ENCODE measurements at regions not wholly inside any gene's neighbourhood (a gene's known extent, or its start where the extent isn't known, plus 50 kb on each side); places are given as distances from the start of the nearest gene placed in this dataset.

DNA sequence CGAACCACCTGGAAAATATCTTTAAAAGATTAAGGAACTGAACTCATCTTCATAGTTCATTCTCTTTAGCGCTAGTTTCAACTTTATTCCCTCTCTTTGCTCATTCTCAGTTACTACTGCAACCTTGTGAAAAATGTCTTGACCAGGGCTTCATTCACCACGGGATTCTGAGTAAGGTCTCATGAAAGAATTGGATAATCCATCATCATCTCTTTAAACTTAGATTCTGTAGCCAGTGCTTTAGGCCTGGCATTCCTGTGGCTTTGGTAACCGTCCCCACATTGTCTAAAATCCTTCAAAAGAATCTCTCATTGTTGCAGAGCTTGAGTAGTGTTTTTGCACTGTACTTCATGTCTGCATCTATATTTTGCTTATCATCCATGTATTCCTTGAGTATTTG, 229.5 kb downstream of the ETAA1 start:
- Histone ChIP-seq H3K36me3 (ENCODE audit: insufficient read depth, low read length) (no peaks in the 10 kb centered on the region), H3K9me3 (ENCODE audit: insufficient read depth, low read depth, low read length) (no peaks in the 10 kb centered on the region), H3K27me3 (ENCODE audit: insufficient read depth, low read length, poor library complexity, severe bottlenecking) (no peaks in the 10 kb centered on the region), H3K9me2 (replicated peaks; ENCODE audit: low read depth, low read length) (no peaks in the 10 kb centered on the region), H4K20me1 (ENCODE audit: insufficient read depth, low read length, poor library complexity, severe bottlenecking) (no peaks in the 10 kb centered on the region), H3K4me1 (ENCODE audit: insufficient read depth, low read length, poor library complexity, severe bottlenecking) (no peaks in the 10 kb centered on the region), H3K79me2 (ENCODE audit: insufficient read depth, low read length) (no peaks in the 10 kb centered on the region), H2AFZ (ENCODE audit: low read length) (no peak overlapping the region), H3K4me3 (ENCODE audit: low read length, poor library complexity, severe bottlenecking) (no peak overlapping the region), H3K4me2 (ENCODE audit: low read depth, low read length, poor library complexity, severe bottlenecking) (no peak overlapping the region), H3F3A (ENCODE audit: low read depth) (no peaks in the 10 kb centered on the region), H3K9ac (ENCODE audit: low read depth, low read length, poor library complexity, severe bottlenecking) (no peak overlapping the region)
- TF ChIP-seq, protein P1, sequence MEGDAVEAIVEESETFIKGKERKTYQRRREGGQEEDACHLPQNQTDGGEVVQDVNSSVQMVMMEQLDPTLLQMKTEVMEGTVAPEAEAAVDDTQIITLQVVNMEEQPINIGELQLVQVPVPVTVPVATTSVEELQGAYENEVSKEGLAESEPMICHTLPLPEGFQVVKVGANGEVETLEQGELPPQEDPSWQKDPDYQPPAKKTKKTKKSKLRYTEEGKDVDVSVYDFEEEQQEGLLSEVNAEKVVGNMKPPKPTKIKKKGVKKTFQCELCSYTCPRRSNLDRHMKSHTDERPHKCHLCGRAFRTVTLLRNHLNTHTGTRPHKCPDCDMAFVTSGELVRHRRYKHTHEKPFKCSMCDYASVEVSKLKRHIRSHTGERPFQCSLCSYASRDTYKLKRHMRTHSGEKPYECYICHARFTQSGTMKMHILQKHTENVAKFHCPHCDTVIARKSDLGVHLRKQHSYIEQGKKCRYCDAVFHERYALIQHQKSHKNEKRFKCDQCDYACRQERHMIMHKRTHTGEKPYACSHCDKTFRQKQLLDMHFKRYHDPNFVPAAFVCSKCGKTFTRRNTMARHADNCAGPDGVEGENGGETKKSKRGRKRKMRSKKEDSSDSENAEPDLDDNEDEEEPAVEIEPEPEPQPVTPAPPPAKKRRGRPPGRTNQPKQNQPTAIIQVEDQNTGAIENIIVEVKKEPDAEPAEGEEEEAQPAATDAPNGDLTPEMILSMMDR (conservative IDR thresholded peaks at IDR 0.05; ENCODE audit: low read length), result no peak
- TF ChIP-seq EZH2phosphoT487 (IDR thresholded peaks at IDR 0.05; ENCODE audit: borderline replicate concordance), result no peak

DNA sequence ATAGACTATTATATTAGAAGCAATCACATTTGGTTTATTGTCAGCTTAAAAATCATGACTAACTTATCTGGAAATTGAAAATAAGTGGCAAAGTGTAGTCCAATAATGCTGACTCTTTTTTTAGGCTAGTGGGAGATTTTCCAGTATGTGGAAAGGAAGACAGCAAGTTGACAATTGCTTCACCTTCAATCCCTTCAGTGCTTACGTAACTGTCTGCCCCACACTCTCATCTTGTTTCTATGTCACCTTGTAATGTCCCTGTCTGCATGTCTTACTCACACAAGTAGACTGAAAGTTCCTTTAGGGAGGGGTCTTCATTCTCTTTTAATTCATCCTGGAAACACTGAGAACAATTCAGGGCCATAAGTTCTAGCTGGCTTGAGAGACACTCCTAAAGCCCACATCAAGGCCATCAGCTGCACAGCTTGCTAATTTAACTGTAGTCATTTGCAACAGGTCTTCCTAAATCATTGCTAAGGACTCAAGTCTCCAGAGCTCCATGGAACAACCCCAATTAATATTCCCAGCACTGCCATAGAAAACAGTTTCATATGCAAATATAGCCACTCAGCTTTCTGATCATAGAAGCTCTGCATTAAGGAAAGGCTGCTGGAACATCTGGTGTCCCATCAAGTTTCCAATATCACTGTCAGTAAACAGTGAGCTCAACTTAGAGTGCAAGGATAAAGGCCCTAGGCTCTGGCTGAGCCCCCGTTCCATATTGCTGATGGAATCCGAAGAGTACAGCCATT, 230.5 kb downstream of the ETAA1 start:
- no peaks in the 10 kb centered on the region for H3K36me3 ChIP-seq (ENCODE audit: insufficient read depth, low read length)
- no peaks in the 10 kb centered on the region for H3F3A ChIP-seq (ENCODE audit: low read depth)
- no peak overlapping the region for H3K4me2 ChIP-seq (ENCODE audit: low read depth, low read length, poor library complexity, severe bottlenecking)
- TF ChIP-seq EZH2phosphoT487 (IDR thresholded peaks at IDR 0.05; ENCODE audit: borderline replicate concordance), result no peak
- TF ChIP-seq, protein P1 (conservative IDR thresholded peaks at IDR 0.05; ENCODE audit: low read length), result no peak
- H3K4me1 ChIP-seq (ENCODE audit: insufficient read depth, low read length, poor library complexity, severe bottlenecking), result no peaks in the 10 kb centered on the region
- no peaks in the 10 kb centered on the region for H3K79me2 ChIP-seq (ENCODE audit: insufficient read depth, low read length)
- H3K4me3 ChIP-seq (ENCODE audit: low read length, poor library complexity, severe bottlenecking), result no peak overlapping the region
- H2AFZ ChIP-seq (ENCODE audit: low read length), result no peak overlapping the region
- H3K9me3 ChIP-seq (ENCODE audit: insufficient read depth, low read depth, low read length), result no peaks in the 10 kb centered on the region
- H4K20me1 ChIP-seq (ENCODE audit: insufficient read depth, low read length, poor library complexity, severe bottlenecking), result no peaks in the 10 kb centered on the region
- no peak overlapping the region for H3K9ac ChIP-seq (ENCODE audit: low read depth, low read length, poor library complexity, severe bottlenecking)
- no peaks in the 10 kb centered on the region for H3K9me2 ChIP-seq (replicated peaks; ENCODE audit: low read depth, low read length)
- no peaks in the 10 kb centered on the region for H3K27me3 ChIP-seq (ENCODE audit: insufficient read depth, low read length, poor library complexity, severe bottlenecking)

DNA sequence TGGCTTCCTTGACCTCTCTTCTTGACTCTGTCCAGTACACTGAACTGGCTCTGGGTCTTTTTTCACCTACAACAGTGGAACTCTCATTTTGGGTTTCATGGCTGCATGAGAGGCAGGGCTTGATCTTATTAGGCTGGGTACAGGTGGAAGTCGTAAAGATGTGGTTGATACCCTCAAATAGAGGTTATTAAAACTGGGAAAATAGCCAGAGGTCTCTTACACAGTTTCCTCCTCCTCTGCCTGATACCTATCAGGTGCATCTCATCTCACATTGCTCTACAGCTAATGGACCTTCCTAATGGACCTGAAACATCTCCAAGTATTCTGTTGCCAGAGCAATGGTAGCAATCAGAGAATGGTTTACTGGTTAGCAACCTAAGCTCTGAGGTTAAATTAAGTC, 231.8 kb downstream of the ETAA1 start:
- Histone ChIP-seq H3K36me3 (ENCODE audit: insufficient read depth, low read length) (no peaks in the 10 kb centered on the region), H3K9me3 (ENCODE audit: insufficient read depth, low read depth, low read length) (no peaks in the 10 kb centered on the region), H3K27me3 (ENCODE audit: insufficient read depth, low read length, poor library complexity, severe bottlenecking) (no peaks in the 10 kb centered on the region), H3K79me2 (ENCODE audit: insufficient read depth, low read length) (no peaks in the 10 kb centered on the region), H3K4me2 (ENCODE audit: low read depth, low read length, poor library complexity, severe bottlenecking) (no peak overlapping the region), H3K9me2 (replicated peaks; ENCODE audit: low read depth, low read length) (no peaks in the 10 kb centered on the region), H3K4me1 (ENCODE audit: insufficient read depth, low read length, poor library complexity, severe bottlenecking) (no peaks in the 10 kb centered on the region), H3K4me3 (ENCODE audit: low read length, poor library complexity, severe bottlenecking) (no peak overlapping the region), H4K20me1 (ENCODE audit: insufficient read depth, low read length, poor library complexity, severe bottlenecking) (no peaks in the 10 kb centered on the region), H3F3A (ENCODE audit: low read depth) (no peaks in the 10 kb centered on the region), H2AFZ (ENCODE audit: low read length) (no peak overlapping the region), H3K9ac (ENCODE audit: low read depth, low read length, poor library complexity, severe bottlenecking) (no peak overlapping the region)
- TF ChIP-seq EZH2phosphoT487 (IDR thresholded peaks at IDR 0.05; ENCODE audit: borderline replicate concordance), result no peak
- TF ChIP-seq, protein P1 (conservative IDR thresholded peaks at IDR 0.05; ENCODE audit: low read length), result no peak
